SH-SY5Y (cell line): ENCODE measurements at regions not wholly inside any gene's neighbourhood (a gene's known extent, or its start where the extent isn't known, plus 50 kb on each side); places are given as distances from the start of the nearest gene placed in this dataset.

ENCODE experiments used
- GATA2 ChIP-seq: IDR thresholded peaks from 2 replicates; pipeline ENCODE4 v1.6.1; 2011; ENCODE audit warnings: mild to moderate bottlenecking, low read depth, low read length
- GATA3 ChIP-seq: IDR thresholded peaks from 2 replicates; pipeline ENCODE4 v1.6.1; 2011; ENCODE audit warnings: low read depth, mild to moderate bottlenecking, low read length, moderate library complexity

GRCh38 chr1:60634106-60634505 lies 448.3 kb upstream of the NFIA start:
- no peak for TF ChIP-seq GATA2
- TF ChIP-seq GATA3, result no peak
